CD14-positive monocyte (primary cell): ENCODE measurements at regions not wholly inside any gene's neighbourhood (a gene's known extent, or its start where the extent isn't known, plus 50 kb on each side); places are given as distances from the start of the nearest gene placed in this dataset.

Experiments
- DNase-seq, 3 donors: peaks; one replicate each; pipeline ENCODE4 v3.0.0-alpha.2; 2011 to 2022
- H2AFZ ChIP-seq: 2 replicates; pipeline ENCODE4 v1.6.0; 2012; ENCODE audit warnings: mild to moderate bottlenecking, low read depth, low read length, inconsistent platforms; ENCODE audit not compliant: insufficient read depth, poor library complexity, severe bottlenecking
- H3K27ac ChIP-seq, 2 donors: 1 replicate in 1 of 2; 2 replicates in 1 of 2; pipeline ENCODE4 v1.5.1; 2012 to 2013; ENCODE audit warnings: low read length in 2 of 2, control low read depth in 1 of 2, inconsistent platforms in 1 of 2, low read depth in 1 of 2, mild to moderate bottlenecking in 1 of 2
- H3K27me3 ChIP-seq, 2 donors: one replicate each; pipeline versions ENCODE4 v1.6.0 to v1.6.1; 2011 to 2013; ENCODE audit warnings: low read length in 2 of 2; ENCODE audit not compliant: control insufficient read depth in 2 of 2, insufficient read depth in 2 of 2
- H3K36me3 ChIP-seq, 2 donors: replicated peaks in 1 of 2; 1 replicate in 1 of 2; 2 replicates in 1 of 2; pipeline versions ENCODE4 v1.5.1 to v1.6.1; 2012 to 2013; ENCODE audit warnings: low read length in 2 of 2, control low read depth in 1 of 2, inconsistent platforms in 1 of 2, mild to moderate bottlenecking in 1 of 2; ENCODE audit not compliant: insufficient read depth in 2 of 2, control insufficient read depth in 1 of 2
- H3K4me1 ChIP-seq, 2 donors: 1 replicate in 1 of 2; 2 replicates in 1 of 2; pipeline versions ENCODE4 v1.5.1 to v1.6.1; 2012 to 2013; ENCODE audit warnings: low read length in 2 of 2, control low read depth in 1 of 2, inconsistent platforms in 1 of 2, mild to moderate bottlenecking in 1 of 2, moderate library complexity in 1 of 2; ENCODE audit not compliant: insufficient read depth in 2 of 2, control insufficient read depth in 1 of 2
- H3K4me2 ChIP-seq: replicated peaks from 2 replicates; pipeline ENCODE3; 2012; ENCODE audit warnings: low read length, moderate library complexity, mild to moderate bottlenecking; ENCODE audit not compliant: poor library complexity, severe bottlenecking; ENCODE audit errors: extremely low read depth
- H3K4me3 ChIP-seq, 3 experiments: fragments of 200-600 bp in 1 of 3; sonication (generic) in 1 of 3; replicated peaks in 1 of 3; 1 replicate in 2 of 3; 2 replicates in 1 of 3; pipeline ENCODE4 v1.5.1; 2011 to 2013; ENCODE audit warnings: low read length in 3 of 3, mild to moderate bottlenecking in 3 of 3, control low read depth in 2 of 3, low read depth in 2 of 3, inconsistent platforms in 1 of 3, moderate library complexity in 1 of 3
- H3K79me2 ChIP-seq: 2 replicates; pipeline ENCODE4 v1.6.0; 2012; ENCODE audit warnings: mild to moderate bottlenecking, control low read depth, inconsistent platforms, low read length, moderate library complexity; ENCODE audit not compliant: insufficient read depth
- H3K9ac ChIP-seq: 2 replicates; pipeline ENCODE4 v1.6.0; 2017; ENCODE audit warnings: low read length, mild to moderate bottlenecking; ENCODE audit not compliant: insufficient read depth, poor library complexity, severe bottlenecking
- H3K9me3 ChIP-seq, 2 donors: replicated peaks in 1 of 2; 1 replicate in 1 of 2; 2 replicates in 1 of 2; pipeline versions ENCODE4 v1.5.1 to v1.6.1; 2012 to 2013; ENCODE audit warnings: low read length in 2 of 2, control low read depth in 1 of 2; ENCODE audit not compliant: control insufficient read depth in 1 of 2, insufficient read depth in 1 of 2
- H4K20me1 ChIP-seq: 2 replicates; pipeline ENCODE4 v1.6.0; 2012; ENCODE audit warnings: mild to moderate bottlenecking, low read length, control low read depth, moderate library complexity; ENCODE audit not compliant: insufficient read depth
- H3K27ac Mint-ChIP-seq, 7 donors: one replicate each; pipeline ENCODE4 v1.8.0; 2020; ENCODE audit warnings: mild to moderate bottlenecking in 7 of 7, mixed read lengths in 7 of 7, moderate library complexity in 6 of 7, inconsistent platforms in 2 of 7
- H3K27me3 Mint-ChIP-seq, 3 donors: one replicate each; pipeline ENCODE4 v1.8.0; 2021 to 2022; ENCODE audit warnings: low read depth in 3 of 3, mild to moderate bottlenecking in 3 of 3, mixed read lengths in 3 of 3, moderate library complexity in 3 of 3, inconsistent platforms in 1 of 3
- H3K36me3 Mint-ChIP-seq, 2 donors: one replicate each; pipeline ENCODE4 v1.8.0; 2020; ENCODE audit warnings: mixed read lengths in 2 of 2, inconsistent platforms in 1 of 2, mild to moderate bottlenecking in 1 of 2
- H3K4me1 Mint-ChIP-seq: one replicate; pipeline ENCODE4 v1.8.0; 2020; ENCODE audit warnings: mild to moderate bottlenecking, mixed read lengths
- H3K4me3 Mint-ChIP-seq, 2 donors: one replicate each; pipeline ENCODE4 v1.8.0; 2020; ENCODE audit warnings: mild to moderate bottlenecking in 2 of 2, mixed read lengths in 2 of 2, moderate library complexity in 1 of 2
- H3K9me3 Mint-ChIP-seq, 7 donors: one replicate each; pipeline ENCODE4 v1.8.0; 2020 to 2022; ENCODE audit warnings: mixed read lengths in 7 of 7, mild to moderate bottlenecking in 6 of 7, moderate library complexity in 6 of 7, inconsistent platforms in 2 of 7
- WGBS: methylation state at CpG from one replicate; pipeline ENCODE4 v1.1.5; 2013; ENCODE audit warnings: missing lambda C conversion rate; ENCODE audit not compliant: insufficient coverage; 5-methylcytosine and 5-hydroxymethylcytosine counted together
- intact Hi-C, 2 donors: fragments of 100-400 bp; cut with micrococcal nuclease; formaldehyde crosslinking; loops; one replicate each; pipeline versions ENCODE4 v1.15.0 to v1.15.1; 2023
- TF ChIP-seq, protein P1 (sequence below): fragments of 200-600 bp; IDR thresholded peaks from one replicate; pipeline ENCODE4 v1.8.0; 2022; ENCODE audit warnings: antibody characterized with exemption, mild to moderate bottlenecking

DNA sequence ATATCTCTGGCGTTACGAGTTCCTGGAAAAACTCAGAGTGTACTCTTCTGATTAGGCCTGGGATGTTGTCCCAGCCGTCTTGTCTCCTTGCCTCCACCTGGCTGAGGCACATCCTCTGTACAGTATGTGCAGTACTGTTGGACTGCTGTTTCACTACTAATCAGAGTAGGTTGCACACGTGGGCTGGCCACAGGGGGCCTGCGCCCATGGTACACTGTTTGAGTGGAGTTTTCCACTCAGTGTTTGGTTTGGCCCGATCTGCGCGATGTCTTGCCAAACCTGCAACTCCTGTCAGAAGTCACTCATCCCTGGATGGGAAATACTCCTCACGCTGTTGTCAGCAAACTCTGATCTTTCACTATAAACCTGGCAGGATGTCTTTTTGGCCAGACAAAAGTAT, 189.6 kb upstream of the CSNK1A1L start:
- intact Hi-C loops = no loop called here

DNA sequence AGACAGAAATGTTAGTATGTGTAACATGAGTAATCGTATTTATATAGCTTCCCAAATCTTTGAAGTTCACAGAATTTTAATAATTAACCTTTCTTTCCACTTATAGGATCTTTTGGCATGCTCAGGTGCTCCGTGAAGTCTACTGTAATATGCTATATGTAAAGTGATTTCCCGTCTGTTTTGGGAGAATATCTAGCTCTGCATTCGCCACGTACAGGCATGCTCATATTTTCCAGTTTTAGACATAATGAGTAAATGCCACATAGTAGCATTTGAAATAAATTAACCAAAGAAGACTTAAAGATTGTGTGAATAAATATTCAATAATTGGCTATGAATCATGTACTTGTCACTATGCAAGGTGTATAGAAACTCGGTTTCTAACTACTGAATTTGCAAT, 189.0 kb upstream of the CSNK1A1L start:
- Histone ChIP-seq H3K79me2 (no peaks in the 10 kb centered on the region), H3K36me3 (no peaks in the 10 kb centered on the region), H3K4me1 (no peaks in the 10 kb centered on the region), H2AFZ (no peak overlapping the region), H3K27ac (no peak overlapping the region), H3K9me3 (peaks cover 17 to 23% of the 10 kb centered on the region in 2 donors), H3K27me3 (no peaks in the 10 kb centered on the region), H3K4me3 (no peak overlapping the region), H4K20me1 (no peaks in the 10 kb centered on the region), H3K9ac (no peak overlapping the region), H3K4me2 (no peak overlapping the region)
- Mint-ChIP-seq H3K4me3 (no peak overlapping the region), H3K27ac (no peak overlapping the region), H3K36me3 (no peaks in the 10 kb centered on the region), H3K4me1 (no peaks in the 10 kb centered on the region), H3K9me3 (peaks cover 6 to 20% (median 8%) of the 10 kb centered on the region in 7 donors), H3K27me3 (no peaks in the 10 kb centered on the region)
- intact Hi-C loops = no loop called here
- TF ChIP-seq, protein P1, sequence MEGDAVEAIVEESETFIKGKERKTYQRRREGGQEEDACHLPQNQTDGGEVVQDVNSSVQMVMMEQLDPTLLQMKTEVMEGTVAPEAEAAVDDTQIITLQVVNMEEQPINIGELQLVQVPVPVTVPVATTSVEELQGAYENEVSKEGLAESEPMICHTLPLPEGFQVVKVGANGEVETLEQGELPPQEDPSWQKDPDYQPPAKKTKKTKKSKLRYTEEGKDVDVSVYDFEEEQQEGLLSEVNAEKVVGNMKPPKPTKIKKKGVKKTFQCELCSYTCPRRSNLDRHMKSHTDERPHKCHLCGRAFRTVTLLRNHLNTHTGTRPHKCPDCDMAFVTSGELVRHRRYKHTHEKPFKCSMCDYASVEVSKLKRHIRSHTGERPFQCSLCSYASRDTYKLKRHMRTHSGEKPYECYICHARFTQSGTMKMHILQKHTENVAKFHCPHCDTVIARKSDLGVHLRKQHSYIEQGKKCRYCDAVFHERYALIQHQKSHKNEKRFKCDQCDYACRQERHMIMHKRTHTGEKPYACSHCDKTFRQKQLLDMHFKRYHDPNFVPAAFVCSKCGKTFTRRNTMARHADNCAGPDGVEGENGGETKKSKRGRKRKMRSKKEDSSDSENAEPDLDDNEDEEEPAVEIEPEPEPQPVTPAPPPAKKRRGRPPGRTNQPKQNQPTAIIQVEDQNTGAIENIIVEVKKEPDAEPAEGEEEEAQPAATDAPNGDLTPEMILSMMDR = no peak
- DNase-seq = no peak
- WGBS = no CpG with 5 or more reads among the region's 6 CpGs

More for the DNA sequence above, 189.6 kb upstream of the CSNK1A1L start:
- H3K36me3 Mint-ChIP-seq = no peaks in the 10 kb centered on the region
- no peak overlapping the region for H3K27ac Mint-ChIP-seq
- H3K9me3 Mint-ChIP-seq = peaks cover 6 to 23% (median 9%) of the 10 kb centered on the region in 7 donors
- TF ChIP-seq, protein P1 = no peak
- Histone ChIP-seq H3K4me2 (no peak overlapping the region), H3K79me2 (no peaks in the 10 kb centered on the region), H3K27ac (no peak overlapping the region), H3K4me3 (no peak overlapping the region), H3K36me3 (no peaks in the 10 kb centered on the region), H3K9ac (no peak overlapping the region), H3K4me1 (no peaks in the 10 kb centered on the region), H3K27me3 (no peaks in the 10 kb centered on the region), H2AFZ (no peak overlapping the region), H3K9me3 (peaks cover 17 to 26% of the 10 kb centered on the region in 2 donors), H4K20me1 (no peaks in the 10 kb centered on the region)
- no peaks in the 10 kb centered on the region for H3K4me1 Mint-ChIP-seq
- H3K27me3 Mint-ChIP-seq = no peaks in the 10 kb centered on the region
- 78% methylated on average over 7 of the region's 9 CpGs for WGBS
- no peak overlapping the region for H3K4me3 Mint-ChIP-seq
- DNase-seq = no peak
